ENCODE measurements at regions not wholly inside any gene's neighbourhood (a gene's known extent, or its start where the extent isn't known, plus 50 kb on each side); places are given as distances from the start of the nearest gene placed in this dataset.

DNA sequence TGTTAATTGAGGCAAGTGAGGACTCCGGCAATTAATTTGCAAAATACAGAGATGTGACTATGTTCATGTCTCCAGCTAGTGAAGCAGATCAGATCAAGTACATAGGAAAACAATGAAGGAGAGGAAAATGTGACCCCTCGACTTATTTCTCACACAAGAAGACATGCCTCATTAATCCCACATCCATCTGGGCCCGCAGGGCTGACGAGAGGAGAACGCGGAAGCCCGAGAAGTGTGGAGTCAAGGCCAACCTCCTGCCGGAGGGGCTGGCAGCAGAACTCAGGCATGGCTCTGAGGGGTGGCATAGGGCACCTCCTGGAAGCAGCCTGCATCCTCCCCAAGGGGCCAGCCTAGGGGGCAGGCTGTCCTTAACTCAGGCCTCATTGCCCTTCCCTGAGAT lies 54.4 kb downstream of the ZNF503 start:
- H3K4me3 ChIP-seq (ENCODE audit: low read depth, low read length), result no peak overlapping the region
- TF ChIP-seq, protein P1, sequence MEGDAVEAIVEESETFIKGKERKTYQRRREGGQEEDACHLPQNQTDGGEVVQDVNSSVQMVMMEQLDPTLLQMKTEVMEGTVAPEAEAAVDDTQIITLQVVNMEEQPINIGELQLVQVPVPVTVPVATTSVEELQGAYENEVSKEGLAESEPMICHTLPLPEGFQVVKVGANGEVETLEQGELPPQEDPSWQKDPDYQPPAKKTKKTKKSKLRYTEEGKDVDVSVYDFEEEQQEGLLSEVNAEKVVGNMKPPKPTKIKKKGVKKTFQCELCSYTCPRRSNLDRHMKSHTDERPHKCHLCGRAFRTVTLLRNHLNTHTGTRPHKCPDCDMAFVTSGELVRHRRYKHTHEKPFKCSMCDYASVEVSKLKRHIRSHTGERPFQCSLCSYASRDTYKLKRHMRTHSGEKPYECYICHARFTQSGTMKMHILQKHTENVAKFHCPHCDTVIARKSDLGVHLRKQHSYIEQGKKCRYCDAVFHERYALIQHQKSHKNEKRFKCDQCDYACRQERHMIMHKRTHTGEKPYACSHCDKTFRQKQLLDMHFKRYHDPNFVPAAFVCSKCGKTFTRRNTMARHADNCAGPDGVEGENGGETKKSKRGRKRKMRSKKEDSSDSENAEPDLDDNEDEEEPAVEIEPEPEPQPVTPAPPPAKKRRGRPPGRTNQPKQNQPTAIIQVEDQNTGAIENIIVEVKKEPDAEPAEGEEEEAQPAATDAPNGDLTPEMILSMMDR (IDR thresholded peaks at IDR 0.05; ENCODE audit: low read depth, low read length), result no peak

- TF ChIP-seq, protein P1 (IDR thresholded peaks at IDR 0.05; ENCODE audit: low read depth, low read length), result no peak
Observed at GRCh38 chr10:75345738-75346137, 55.8 kb downstream of the ZNF503 start.

DNA sequence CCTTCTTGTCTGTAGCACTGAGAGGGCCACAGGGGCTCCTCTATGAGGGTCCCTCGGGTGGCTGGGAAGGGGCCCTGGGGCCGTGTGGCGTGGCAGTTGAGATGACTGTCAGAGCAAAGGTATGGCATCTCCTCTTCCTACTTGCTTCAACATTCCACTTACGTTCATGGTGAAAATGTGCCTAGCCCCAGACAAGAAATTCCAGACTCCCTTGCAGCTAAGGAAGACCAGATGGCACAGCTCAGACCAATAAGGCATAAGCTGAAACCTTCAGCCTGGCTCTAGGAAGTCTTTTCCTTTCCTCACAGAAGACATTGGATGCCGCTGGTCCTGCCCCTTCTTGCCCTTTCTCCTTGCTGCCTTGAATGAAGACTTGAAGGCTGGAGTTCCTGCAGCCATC lies 57.4 kb downstream of the ZNF503 start:
- TF ChIP-seq, protein P1 (IDR thresholded peaks at IDR 0.05; ENCODE audit: low read depth, low read length), result no peak
- no peak overlapping the region for H3K4me3 ChIP-seq (ENCODE audit: low read depth, low read length)

More at GRCh38 chr10:75345738-75346137, 55.8 kb downstream of the ZNF503 start:
- H3K4me3 ChIP-seq (ENCODE audit: low read depth, low read length), result no peak overlapping the region

DNA sequence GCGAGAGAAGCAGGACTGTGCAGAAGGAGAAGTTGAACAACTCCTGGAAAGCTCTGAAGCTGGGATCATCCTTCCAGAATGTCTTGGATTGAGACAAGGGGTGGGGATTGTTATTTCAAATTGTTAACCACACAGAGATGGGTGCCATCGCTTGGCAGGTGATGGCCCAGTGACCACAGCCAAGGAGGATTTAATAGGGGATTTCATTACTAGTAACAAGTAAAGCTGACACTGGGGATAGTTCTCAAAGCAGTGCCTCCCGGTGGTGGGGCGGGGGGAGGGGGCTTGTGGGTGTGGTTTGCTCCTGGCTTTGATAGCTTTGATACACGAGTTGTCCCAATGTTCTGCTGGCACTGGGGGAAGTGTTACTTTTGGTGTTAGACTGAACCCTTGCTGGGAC lies 59.2 kb downstream of the ZNF503 start:
- TF ChIP-seq, protein P1 (IDR thresholded peaks at IDR 0.05; ENCODE audit: low read depth, low read length), result no peak
- no peak overlapping the region for H3K4me3 ChIP-seq (ENCODE audit: low read depth, low read length)

DNA sequence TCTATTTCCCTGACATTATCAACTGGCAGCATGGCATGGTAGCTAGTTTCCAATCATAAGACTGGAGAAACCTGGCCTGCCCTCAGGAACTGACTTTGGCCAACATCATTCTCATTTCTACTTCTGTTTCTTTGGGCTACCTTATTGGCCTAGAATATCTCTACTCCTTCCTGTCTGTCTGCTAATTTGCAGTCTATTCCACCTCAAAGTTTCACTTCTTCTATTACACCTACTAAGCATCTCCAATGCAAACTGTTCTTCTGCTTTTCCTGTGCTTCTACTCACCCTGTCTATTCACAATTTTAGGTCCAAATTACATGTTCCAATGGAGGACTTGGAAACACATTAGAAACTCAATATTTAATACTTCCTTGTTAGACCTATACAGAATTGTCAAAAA lies 65.6 kb downstream of the ZNF503 start:
- H3K4me3 ChIP-seq (ENCODE audit: low read depth, low read length), result no peak overlapping the region
- TF ChIP-seq, protein P1 (IDR thresholded peaks at IDR 0.05; ENCODE audit: low read depth, low read length), result no peak

DNA sequence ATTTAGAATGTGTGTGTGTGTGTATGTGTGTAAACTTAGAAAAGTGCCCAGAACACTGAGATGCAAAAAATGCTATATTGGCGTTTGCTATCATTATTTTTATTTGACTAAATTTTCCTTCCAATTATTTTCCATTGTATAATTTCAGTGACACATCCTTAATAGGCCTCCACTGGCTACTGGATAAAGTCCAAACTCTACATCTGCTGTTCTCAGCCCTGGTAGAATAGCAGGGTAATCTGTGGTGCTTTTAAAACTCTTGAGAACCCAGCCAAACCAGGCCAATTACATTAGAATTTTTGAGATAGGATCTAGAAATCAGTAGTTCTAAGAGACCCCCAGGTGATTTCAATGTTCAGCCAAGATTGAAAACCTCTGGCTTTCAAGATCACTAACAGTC lies 66.4 kb downstream of the ZNF503 start:
- no peak overlapping the region for H3K4me3 ChIP-seq (ENCODE audit: low read depth, low read length)
- TF ChIP-seq, protein P1 (IDR thresholded peaks at IDR 0.05; ENCODE audit: low read depth, low read length), result no peak

- TF ChIP-seq, protein P1 (IDR thresholded peaks at IDR 0.05; ENCODE audit: low read depth, low read length), result no peak
- H3K4me3 ChIP-seq (ENCODE audit: low read depth, low read length), result no peak overlapping the region
Observed at GRCh38 chr10:75334720-75335119, 66.8 kb downstream of the ZNF503 start.
